GM18861 (cell line): ENCODE measurements at regions not wholly inside any gene's neighbourhood (a gene's known extent, or its start where the extent isn't known, plus 50 kb on each side); places are given as distances from the start of the nearest gene placed in this dataset.
"Not testable (repeated sequence)": the region's sequence is repeated elsewhere in the genome, so short reads cannot be mapped to it uniquely, and the experiment has no call there.

Source experiments
- ATAC-seq: cut with Tn5 transposase; IDR thresholded peaks from one replicate; pipeline ENCODE4 v1.9.1; 2021; ENCODE audit not compliant: unreplicated experiment

- ATAC-seq: not testable (repeated sequence)
Observed at GRCh38 chr2:89855752-89856151, 1164.3 kb downstream of the RPIA start.

GRCh38 chr2:89856305-89856704, 1164.8 kb downstream of the RPIA start:
- not testable (repeated sequence) for ATAC-seq

- not testable (repeated sequence) for ATAC-seq
Observed at GRCh38 chr2:89862164-89862563, 1170.7 kb downstream of the RPIA start.

- not testable (repeated sequence) for ATAC-seq
Observed at GRCh38 chr2:89863209-89863608, 1171.7 kb downstream of the RPIA start.

GRCh38 chr2:89874810-89875595, 1183.5 kb downstream of the RPIA start:
- not testable (repeated sequence) for ATAC-seq

- not testable (repeated sequence) for ATAC-seq
Observed at GRCh38 chr2:89876445-89876844, 1185.0 kb downstream of the RPIA start.

GRCh38 chr2:89876878-89877277, 1185.4 kb downstream of the RPIA start:
- not testable (repeated sequence) for ATAC-seq

- peak; percentile 70 for ATAC-seq
Observed at GRCh38 chr2:89882880-89883279, 1191.4 kb downstream of the RPIA start.

GRCh38 chr2:89883624-89884023, 1192.2 kb downstream of the RPIA start:
- not testable (repeated sequence) for ATAC-seq

GRCh38 chr2:89885071-89885470, 1193.6 kb downstream of the RPIA start:
- not testable (repeated sequence) for ATAC-seq

- not testable (repeated sequence) for ATAC-seq
Observed at GRCh38 chr2:89888693-89889092, 1197.2 kb downstream of the RPIA start.

GRCh38 chr2:89890185-89890773, 1198.8 kb downstream of the RPIA start:
- ATAC-seq: not testable (repeated sequence)

- ATAC-seq: not testable (repeated sequence)
Observed at GRCh38 chr2:89894988-89895387, 1203.5 kb downstream of the RPIA start.

- not testable (repeated sequence) for ATAC-seq
Observed at GRCh38 chr2:89895629-89896028, 1204.2 kb downstream of the RPIA start.

- not testable (repeated sequence) for ATAC-seq
Observed at GRCh38 chr2:89927018-89927417, 1235.5 kb downstream of the RPIA start.

GRCh38 chr2:89935436-89935835, 1244.0 kb downstream of the RPIA start:
- ATAC-seq: not testable (repeated sequence)

- not testable (repeated sequence) for ATAC-seq
Observed at GRCh38 chr2:89936011-89936410, 1244.5 kb downstream of the RPIA start.

- ATAC-seq: not testable (repeated sequence)
Observed at GRCh38 chr2:89936559-89936958, 1245.1 kb downstream of the RPIA start.

- ATAC-seq: peak; percentile 100
Observed at GRCh38 chr2:89938756-89939155, 1247.3 kb downstream of the RPIA start.

GRCh38 chr2:89944267-89944666, 1252.8 kb downstream of the RPIA start:
- ATAC-seq: not testable (repeated sequence)

- ATAC-seq: not testable (repeated sequence)
Observed at GRCh38 chr2:89945004-89945616, 1253.6 kb downstream of the RPIA start.
